Stimulated activated CD4-positive, alpha-beta T cell treated with anti-CD3 and anti-CD28 coated beads, Interleukin-15, amount 100 ng/mL, for 24 hours (primary cell): ENCODE measurements at regions not wholly inside any gene's neighbourhood (a gene's known extent, or its start where the extent isn't known, plus 50 kb on each side); places are given as distances from the start of the nearest gene placed in this dataset.

ENCODE experiments used
- DNase-seq: peaks from one replicate; pipeline ENCODE4 v3.0.0-alpha.2; 2020

DNA sequence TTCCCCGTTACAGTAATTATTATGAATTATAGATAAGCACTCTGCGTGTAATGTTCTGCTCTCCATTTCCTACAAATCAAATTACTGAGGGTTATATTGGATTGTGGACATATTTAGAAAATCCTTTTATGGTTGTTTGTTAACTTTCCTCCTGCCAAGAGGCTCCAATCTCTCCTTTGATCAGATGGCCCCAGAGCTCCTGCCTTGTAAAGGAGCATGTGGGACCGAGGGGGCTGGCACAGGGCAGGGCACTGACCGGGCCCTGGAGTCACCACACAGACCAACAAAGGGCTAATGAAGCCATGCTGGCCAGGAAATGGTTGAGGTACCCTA lies 415.9 kb downstream of the EFNA5 start:
- DNase-seq: no peak

DNA sequence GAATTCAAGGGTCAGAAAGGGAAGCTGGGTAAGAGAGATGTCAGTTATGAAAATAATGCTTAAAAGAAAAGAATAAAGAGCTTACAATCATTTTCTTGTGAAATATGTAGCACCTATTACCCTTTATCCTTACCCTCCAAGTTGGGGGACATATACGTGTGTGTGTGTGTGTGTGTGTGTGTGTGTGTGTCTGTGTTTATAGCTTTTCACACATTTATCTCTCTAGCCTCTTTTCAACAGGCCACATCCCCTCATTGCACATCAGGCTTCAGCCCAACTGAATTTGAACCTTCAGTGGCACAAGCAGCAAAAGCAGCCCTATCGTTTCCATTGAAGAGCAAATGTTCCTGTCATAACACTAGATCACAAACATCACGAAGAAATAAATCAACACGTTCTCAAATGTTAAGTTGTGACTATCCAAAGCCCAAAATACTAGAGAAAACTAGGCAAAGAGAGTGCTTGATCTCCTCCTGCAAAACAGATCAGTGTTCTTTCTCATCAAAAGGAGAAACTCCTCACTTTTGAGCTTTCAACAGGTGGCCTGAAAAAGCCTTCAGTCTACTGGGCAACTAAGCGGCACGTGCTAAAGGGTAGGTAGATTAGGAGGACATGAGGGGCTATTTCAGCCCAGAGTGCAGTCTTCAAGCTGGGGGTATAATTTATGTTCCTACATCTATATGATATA lies 416.4 kb downstream of the EFNA5 start:
- DNase-seq: no peak

DNA sequence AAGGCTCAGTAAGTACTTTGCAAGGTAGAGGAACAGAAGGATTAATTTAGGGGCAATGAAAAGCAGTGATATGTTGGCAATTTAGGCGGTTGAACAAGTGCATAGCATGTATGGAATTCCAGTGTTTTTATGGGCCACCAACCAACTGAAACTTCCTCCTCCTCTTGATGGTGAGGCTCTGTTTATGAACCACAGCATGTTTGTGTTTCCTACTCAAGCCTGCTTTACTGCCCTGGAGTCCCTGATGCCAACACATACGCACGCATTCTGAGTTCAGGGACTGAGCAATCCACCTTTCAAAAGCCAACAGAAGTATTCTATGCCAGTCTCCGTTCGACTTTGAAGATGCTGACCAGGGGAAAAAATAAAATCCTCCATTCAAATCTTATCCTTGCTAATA lies 417.5 kb downstream of the EFNA5 start:
- DNase-seq: no peak

DNA sequence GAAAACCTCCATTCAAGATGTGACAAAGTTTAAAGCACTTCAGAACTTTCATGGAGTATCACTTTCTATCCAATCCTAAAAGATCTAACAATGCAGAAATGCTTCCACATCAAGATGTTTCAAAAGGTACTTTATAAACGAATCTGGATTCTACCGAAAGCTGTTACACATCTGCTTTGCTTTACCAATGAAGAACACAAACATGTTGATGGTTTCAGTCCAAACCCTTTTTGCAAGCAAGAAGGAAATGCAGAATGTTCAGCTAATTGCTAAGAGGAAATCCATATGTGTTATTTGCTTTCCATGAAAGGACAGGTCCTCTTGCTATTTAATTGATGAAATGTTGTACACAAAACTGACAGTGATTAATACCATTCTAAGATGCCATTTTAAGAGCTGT lies 419.6 kb downstream of the EFNA5 start:
- DNase-seq: no peak

DNA sequence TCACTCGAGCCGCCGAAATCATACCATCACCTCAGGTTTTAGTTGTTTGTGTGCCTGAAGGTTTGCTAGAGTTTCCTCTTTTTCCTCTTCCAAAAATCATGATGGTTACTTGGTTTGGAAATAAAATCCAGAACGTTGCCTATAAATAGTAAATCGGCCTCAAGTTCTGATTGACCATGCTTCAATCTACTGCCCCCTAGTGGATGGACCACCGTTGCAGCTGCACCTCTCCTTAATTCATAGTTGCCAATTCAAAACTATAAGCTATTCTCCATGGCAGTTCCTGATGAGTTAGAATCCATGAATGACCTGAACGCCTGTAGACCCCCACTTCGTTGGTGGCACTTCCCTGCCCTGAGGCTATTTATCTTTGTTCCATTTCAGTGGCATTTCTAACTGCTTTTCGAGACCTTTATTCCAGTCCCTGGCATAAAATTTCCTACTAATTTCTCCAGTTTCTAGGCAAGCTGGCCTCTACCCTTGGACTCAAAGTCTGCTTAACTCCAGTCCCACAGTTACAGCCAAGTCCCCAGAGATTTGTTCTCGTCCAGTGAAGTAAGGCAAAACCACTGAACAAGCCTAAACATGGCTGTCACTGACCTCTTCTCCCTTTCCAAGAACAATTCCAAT lies 422.6 kb downstream of the EFNA5 start:
- peak; percentile 63 for DNase-seq

DNA sequence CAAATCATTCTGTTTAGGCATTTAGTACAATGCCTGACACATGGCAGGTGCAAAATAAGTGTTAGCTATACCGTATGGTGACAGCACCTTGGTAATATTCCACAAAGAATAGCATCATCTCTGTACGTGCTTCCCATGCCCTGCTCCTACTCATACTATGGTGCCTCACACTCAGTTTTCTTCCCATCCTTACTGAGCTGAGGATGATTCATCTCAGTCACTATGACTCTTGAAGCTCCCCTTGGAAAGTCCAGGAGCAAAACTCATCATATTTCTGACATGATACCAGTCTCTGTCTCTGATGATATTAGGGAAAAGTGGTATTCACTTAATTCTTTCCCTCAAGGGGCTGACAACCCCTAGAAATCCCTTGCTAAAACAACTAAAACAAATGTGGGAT lies 423.3 kb downstream of the EFNA5 start:
- no peak for DNase-seq

DNA sequence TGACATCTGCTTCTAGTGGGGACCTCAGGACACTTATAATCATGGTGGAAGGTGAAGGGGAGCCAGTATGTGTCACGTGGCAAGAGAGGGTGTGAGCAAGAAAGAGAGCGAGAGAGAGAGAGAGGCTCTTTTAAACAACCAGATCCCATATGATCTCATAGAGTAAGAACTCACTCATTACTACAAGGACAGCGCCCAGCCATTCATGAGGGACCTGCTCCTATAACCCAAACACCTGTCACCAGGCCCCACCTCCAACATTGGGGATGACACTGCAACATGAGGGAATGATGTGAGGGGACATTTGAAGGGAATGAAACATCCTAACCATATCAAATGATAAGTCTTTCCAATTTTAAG lies 427.5 kb downstream of the EFNA5 start:
- DNase-seq: no peak

DNA sequence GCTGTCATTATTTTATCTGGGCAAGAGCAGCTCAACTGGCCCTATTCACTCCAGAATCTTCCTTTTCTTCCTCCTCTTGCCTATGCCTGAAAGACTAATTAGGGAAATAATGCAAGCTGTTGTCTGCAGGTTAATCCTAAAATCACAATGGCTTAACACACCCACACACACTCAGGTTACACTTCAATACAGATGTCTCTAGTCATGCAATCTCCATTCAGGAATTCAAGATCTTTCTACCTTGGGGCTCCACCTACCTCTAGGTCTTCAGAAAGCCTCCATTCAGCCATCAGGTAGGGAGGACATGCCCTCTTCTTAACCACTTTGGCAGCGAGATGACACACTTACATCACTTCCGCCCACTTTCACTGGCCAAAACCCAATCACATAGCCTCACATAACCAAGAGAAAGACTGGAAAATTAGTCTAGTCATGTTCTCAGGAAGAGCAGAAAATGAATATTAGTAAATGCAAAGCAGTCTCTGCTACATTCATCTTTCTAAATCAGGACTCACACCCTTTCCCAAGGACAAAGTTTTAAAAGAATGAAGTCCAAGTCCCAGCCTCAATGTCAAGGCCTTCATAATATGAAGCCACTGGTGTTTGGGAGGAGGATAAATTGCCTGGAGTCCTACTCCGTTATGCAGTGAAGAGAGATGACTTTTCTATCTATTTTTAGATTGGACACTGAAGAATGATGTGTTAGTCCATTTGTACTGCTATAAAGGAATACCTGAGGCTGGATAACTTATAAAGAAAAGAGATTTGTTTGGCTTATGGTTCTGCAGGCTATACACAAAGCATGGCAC lies 428.1 kb downstream of the EFNA5 start:
- DNase-seq: no peak

DNA sequence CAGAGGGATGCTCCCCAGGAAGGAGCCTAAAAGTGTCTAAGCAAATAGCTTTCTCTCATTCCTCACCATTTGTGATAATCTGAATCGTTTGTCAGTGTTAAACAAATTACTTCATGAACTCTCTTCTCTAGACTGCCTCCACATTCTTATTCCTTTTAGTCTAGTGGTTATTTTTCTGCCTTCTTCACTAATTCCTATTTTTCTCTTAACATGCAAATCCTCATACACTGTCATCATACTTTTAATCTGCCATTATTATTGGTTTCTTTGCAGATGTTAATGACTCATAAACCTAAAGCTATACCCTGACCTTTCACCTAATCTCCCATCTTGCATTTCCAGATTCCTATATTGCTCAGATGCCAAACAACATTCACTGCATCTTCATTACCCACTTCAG lies 428.9 kb downstream of the EFNA5 start:
- no peak for DNase-seq

DNA sequence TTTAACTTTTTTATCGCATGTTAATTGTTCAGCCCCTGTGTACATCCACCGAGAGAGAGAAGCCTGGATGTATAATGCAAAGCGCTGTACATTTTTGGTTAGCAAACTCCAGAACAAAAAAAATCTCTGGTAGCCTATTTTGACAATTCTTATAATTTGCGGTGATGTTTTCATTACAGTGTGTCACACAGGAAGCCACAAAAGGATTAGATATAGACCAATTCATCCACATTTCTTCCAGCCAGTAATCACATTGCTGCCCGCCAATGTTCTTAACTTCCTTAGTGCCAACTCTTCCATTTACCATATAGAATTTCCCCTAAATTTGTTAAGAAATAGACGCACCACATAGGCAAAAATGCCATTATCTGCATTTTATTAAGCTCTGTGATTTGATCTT lies 435.6 kb downstream of the EFNA5 start:
- no peak for DNase-seq

DNA sequence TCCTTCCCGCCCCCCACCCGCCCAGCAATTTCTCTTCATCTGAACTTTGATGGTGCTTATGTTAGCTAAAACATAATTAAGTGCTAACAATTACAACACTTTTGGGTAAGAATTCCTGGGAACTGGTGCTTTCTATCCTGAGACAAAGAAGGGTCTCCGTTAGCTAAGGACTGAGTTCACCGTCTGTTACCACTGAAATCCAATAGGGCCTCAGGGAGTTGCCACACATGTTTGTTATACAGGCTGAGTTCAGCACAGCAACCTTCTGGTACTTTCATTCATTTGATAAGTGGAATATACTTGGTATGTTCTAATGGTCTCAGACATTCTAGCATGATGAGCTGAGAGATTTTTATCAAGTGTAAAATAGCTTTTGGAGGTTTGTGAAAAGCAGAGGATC lies 437.9 kb downstream of the EFNA5 start:
- DNase-seq: no peak

DNA sequence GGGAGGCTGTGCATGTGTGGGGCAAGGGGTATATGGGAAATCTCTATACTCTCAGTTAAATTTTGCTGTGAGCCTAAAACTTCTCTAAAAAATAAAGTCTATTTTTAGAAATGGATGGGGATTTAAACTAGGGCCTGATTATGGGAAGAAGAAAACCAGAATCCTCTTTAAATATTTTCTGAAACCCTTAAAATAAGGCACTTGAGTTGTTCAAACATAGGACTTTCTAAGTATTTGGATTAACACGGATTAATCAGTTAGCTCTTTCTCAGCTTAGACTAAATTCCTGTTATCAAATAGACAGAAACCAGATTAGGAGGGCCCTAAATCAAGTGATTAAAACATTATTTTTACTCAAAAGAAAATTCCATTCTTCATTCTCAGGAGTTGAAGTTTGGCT lies 438.4 kb downstream of the EFNA5 start:
- DNase-seq: no peak

DNA sequence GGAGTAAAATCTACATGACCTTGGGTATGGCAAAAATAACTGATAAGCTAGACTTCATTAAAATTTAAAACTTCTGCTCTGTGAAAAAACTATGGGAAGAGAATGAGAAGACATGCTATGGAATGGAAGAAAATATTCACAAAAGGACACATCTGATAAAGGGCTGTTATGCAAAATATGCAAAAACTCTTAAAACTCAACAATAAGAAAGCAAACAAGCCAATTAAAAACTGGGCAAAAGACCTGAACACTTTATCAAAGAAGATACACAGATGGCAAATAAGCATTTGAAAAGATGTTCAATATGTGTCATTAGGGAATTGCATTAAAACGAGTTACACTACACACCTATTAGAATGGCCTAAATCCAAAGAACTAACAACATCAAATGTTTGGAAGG lies 439.5 kb downstream of the EFNA5 start:
- no peak for DNase-seq

DNA sequence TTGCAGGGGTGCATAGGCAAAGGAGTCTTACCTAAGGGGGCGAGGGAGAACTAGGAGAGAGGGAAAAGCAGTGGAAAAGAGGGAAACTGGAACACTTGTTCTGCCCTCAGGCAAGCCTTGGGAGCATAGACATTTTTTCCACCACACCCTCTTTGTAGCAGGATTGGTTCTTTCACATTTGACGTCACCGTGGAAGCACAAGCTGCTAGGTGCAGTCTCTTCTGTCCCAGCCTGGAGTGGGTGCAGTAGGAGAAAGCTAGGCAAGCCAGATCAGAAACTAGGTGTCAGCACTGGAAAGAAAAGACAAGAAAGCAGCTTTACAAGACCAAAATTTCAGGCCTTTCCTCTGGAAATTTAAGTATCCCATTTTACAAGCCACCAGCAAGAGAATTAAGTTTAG lies 440.4 kb downstream of the EFNA5 start:
- no peak for DNase-seq

DNA sequence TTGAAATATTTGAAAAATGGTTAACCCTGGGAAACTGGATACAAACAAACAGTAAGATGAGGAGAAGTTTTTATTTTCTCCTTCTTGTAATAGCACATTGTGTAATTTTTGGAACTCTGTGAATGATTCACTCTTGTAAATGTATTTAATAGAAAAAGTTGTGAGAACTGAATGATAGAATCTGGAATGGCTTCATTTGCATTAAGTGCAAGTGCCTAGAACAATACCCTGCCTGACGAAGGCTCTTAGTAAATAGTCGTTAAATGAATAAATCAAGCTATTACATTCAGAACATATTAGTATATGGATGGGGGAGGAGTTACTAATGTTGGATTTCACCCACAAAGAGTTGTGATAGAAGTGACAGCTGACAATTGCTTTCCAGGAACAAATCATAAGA lies 442.5 kb downstream of the EFNA5 start:
- no peak for DNase-seq

DNA sequence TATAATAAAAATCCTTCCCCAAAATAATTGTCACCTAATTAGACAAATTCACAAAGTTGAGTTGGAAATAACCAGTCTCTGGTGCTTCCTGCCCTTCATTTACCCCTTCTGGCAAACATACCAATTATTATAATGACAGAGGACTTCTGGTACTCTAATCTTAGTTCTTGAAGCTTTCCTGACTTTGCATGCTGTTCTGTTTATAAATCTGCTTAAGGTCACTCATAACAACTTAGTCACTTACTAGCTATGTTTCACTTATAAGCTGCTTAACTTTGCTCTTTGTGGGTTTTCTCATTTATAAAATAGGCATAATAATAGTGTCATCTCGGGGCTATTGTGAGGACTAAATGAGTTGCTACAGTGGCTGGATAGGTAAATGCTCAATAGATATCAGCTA lies 446.5 kb downstream of the EFNA5 start:
- DNase-seq: no peak

DNA sequence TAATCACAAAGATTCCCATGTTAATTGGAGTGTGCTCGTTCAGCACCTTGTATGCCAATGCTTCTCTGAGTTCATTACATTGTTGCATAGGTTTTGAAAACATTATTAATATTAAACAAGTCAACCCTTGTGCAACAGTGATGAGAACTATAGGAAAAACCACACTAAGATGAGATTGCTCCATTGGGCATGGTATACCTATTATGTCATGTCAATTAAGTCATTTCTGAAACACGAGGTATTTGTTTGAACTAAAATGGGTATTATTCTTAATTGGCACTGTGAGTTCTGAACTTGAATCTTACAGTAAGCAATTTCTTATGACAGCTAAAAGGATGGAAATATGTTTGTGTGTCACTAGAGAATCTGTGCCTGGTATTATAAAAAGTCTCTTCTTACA lies 447.7 kb downstream of the EFNA5 start:
- no peak for DNase-seq

DNA sequence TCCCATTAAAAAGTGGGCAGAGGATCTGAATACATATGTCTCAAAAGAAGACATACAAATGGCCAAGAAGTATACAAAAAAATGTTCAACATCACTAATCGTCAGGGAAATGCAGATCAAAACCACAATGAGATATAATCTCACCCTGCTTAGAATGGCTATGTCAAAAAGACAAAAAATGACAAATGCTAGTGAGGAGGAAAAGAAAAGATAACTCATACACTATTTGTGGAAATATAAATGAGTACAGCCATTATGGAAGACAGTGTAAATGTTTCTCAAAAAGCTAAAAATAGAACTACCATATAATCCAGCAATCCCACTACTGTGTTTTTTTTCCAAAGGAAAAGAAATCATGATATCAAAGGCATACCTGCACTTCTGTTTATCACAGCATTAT lies 450.7 kb downstream of the EFNA5 start:
- DNase-seq: no peak

DNA sequence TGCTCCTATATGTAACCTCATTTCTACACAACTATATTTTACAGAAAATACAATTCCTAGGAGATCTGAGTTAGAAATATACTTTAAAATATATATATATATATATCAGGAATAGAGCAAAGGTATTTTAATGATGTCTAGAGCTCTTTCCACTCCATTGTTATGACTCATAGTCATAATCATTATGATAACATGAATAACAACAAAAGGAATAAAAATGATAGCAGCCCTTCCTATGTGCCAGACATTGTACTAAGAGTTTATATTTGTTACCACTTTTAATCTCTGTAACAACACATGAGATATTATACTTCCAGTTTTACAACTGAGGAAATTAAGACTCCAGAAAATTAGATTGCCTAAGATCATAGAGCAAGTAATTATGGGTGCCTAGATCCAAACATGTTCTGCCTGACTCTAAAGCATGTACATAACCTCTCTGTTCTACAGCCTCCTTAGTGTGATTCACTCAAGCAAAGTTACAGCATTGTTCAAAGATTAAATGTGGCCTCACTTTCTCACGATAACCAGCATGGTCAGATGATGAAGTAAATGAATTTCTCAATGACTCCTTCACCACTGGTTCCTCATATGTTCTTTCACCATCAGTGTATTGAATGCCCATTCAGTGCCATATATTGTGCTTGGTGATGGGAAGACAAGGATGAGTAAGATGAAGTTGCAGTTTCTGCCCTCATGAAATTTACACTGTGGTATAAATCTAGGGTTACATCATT lies 452.1 kb downstream of the EFNA5 start:
- no peak for DNase-seq

DNA sequence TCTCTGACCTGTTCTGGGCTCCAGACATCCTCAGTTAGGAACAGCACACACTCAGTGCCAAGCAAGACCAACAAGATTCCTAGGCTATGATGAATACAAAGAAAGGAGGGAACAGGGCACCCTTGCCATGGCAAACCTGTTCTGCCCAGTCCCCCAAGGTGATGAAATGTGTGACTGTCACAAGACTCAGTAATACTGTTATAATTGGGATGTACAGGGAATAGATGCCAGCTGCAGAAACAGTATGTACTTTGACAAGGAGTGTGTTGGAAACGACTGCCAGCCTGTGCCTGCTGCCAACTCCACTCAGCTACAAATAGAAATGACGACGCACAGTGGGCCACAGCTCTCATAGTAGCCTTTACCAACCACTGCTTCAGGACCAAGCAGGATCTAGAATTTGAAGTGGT lies 453.0 kb downstream of the EFNA5 start:
- no peak for DNase-seq

DNA sequence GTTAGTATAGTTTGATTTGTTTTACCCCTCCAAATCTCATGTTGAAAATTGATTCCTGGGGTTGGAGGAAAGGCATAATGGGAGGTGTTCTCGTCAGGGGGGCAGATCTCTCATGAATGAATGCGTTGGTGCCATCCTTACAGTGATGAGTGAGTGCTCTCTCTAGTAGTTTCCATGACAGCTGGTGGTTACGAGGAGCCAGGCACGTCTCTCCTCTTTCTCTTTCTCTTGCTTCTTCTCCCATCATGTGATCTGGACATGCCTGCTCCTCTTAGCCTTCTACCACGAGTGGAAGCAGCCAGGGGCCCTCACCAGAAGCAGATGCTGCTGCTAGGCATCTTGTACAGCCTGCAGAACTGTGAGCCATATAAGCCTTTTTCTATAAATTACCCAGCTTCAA lies 454.1 kb downstream of the EFNA5 start:
- no peak for DNase-seq

DNA sequence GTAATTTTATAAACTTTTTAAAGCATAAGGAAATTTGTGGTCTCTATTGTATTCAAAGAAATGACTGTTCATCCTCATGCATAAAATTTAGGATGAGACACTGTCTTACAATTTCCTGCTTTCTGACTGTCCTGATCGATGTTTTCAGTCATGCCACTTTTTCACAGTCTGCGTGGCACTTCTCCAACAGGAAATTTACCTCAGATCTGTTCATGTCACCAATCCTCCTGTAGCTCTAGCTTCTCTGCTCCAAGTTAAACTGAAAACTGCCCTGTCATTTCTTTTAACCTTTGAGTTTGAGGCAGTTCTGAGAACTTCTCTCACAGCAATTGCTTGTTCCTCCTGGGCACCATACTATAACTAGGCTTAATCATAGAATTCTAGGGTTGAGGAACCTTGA lies 455.1 kb downstream of the EFNA5 start:
- no peak for DNase-seq

DNA sequence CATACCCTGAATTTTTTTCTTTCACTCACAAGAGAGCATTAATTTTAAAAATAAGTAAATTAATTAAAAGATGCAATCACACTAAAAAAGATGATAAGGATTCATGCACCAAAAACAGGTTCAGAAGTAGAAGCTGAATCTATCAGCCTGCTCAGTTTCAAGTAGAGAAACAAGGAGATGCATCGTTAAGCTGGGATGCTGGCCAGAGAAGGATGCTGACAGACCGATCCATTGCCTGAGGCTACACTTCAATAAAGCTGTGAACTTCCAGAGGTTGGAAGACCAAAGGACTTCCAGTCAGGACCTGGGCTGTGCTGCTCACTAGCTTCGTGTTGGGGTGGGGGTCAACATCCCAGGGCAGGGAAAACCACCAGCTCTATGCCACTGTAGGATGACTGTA lies 457.7 kb downstream of the EFNA5 start:
- DNase-seq: no peak

DNA sequence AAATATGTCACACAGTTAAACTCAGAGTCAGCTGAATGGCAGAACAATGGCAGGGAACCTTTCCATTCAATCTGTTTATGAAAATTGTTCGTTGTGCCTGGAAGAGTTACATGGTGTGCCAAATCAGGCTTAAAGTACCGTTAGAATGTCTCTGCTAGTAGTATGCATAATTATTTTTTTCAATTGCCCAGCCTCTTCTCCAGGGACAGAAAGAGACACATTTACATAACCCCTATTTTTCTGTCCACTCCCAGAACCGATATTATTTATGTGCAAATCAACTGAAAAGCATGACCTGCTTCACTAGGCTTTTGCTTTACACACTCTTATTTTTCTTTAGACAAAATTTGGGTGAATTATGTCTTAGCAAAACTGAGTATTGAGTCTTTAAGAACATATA lies 459.1 kb downstream of the EFNA5 start:
- no peak for DNase-seq
